Endodermal cell (in vitro differentiated cells): ENCODE measurements at regions not wholly inside any gene's neighbourhood (a gene's known extent, or its start where the extent isn't known, plus 50 kb on each side); places are given as distances from the start of the nearest gene placed in this dataset.

Experiments used
- DNase-seq: peaks from one replicate; pipeline ENCODE4 v3.0.0-alpha.2; 2017
- H3K27ac ChIP-seq: 2 replicates; pipeline ENCODE4 v1.5.1; 2013; ENCODE audit warnings: mild to moderate bottlenecking, low read depth, low read length, moderate library complexity
- H3K27me3 ChIP-seq: 2 replicates; pipeline ENCODE4 v1.6.1; 2013; ENCODE audit warnings: mild to moderate bottlenecking, low read length, moderate library complexity; ENCODE audit not compliant: insufficient read depth, control insufficient read depth, poor library complexity, severe bottlenecking
- H3K36me3 ChIP-seq: 2 replicates; pipeline ENCODE4 v1.7.0; 2013; ENCODE audit warnings: mild to moderate bottlenecking, low read length, moderate library complexity; ENCODE audit not compliant: control insufficient read depth, insufficient read depth
- H3K4me1 ChIP-seq: one replicate; pipeline ENCODE4 v1.7.0; 2013; ENCODE audit warnings: low read length; ENCODE audit not compliant: control insufficient read depth, insufficient read depth
- H3K4me3 ChIP-seq: 2 replicates; pipeline ENCODE4 v1.5.1; 2013; ENCODE audit warnings: mild to moderate bottlenecking, low read length, moderate library complexity
- H3K9ac ChIP-seq: 2 replicates; pipeline ENCODE4 v1.6.1; 2013; ENCODE audit warnings: mild to moderate bottlenecking, low read length, moderate library complexity; ENCODE audit not compliant: poor library complexity, severe bottlenecking; ENCODE audit errors: extremely low read depth
- H3K9me3 ChIP-seq: 2 replicates; pipeline ENCODE4 v1.6.1; 2013; ENCODE audit warnings: mild to moderate bottlenecking, low read length, moderate library complexity; ENCODE audit not compliant: control insufficient read depth
- H3K27ac Mint-ChIP-seq: 2 replicates; pipeline ENCODE4 v1.8.0; 2020; ENCODE audit warnings: mixed read lengths
- H3K27me3 Mint-ChIP-seq: 2 replicates; pipeline ENCODE4 v1.8.0; 2021; ENCODE audit warnings: mild to moderate bottlenecking, mixed read lengths; ENCODE audit not compliant: insufficient read depth
- H3K36me3 Mint-ChIP-seq: 2 replicates; pipeline ENCODE4 v1.8.0; 2020; ENCODE audit warnings: low read depth, mixed read lengths
- H3K4me1 Mint-ChIP-seq: 2 replicates; pipeline ENCODE4 v1.8.0; 2020; ENCODE audit warnings: mixed read lengths
- H3K4me3 Mint-ChIP-seq: 2 replicates; pipeline ENCODE4 v1.8.0; 2020; ENCODE audit warnings: mild to moderate bottlenecking, moderate library complexity, mixed read lengths
- H3K9me3 Mint-ChIP-seq: 2 replicates; pipeline ENCODE4 v1.8.0; 2020; ENCODE audit warnings: mild to moderate bottlenecking, mixed read lengths
- WGBS, 2 experiments: methylation state at CpG; one replicate each; pipeline versions ENCODE4 v1.1.5 to v1.1.7; 2013; ENCODE audit warnings: missing lambda C conversion rate in 2 of 2, mixed read lengths in 1 of 2; ENCODE audit not compliant: insufficient coverage in 1 of 2, insufficient read length in 1 of 2; 5-methylcytosine and 5-hydroxymethylcytosine counted together
- TF ChIP-seq, protein P1 (sequence below): fragments of 200-600 bp; sonication (generic); conservative IDR thresholded peaks from 2 replicates; pipeline ENCODE4 v1.5.0; 2021; ENCODE audit warnings: antibody characterized with exemption, mild to moderate bottlenecking

DNA sequence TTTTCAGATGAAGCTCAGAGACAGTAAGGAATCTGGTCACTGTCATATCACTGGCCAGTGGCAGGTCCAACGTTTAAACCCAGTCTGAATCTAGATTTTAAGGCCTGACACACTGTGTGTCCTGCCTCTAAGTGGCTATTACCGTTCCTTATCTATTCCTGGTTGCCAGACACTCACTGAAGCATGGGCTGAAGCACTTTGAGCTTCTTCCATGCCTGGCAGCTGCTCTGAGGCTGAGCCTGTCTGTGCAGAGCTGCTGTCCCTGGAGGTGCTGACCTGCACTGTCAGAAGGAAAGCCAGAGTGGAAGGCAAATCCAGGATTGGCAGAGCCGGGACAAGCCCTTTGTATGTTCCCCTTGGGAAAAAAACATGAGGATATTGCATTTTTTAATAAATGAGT is 109.2 kb upstream of the SLC7A1 start:
- Mint-ChIP-seq H3K27me3 (peaks cover 9% of the 10 kb centered on the region), H3K36me3 (no peaks in the 10 kb centered on the region), H3K9me3 (peaks cover 2% of the 10 kb centered on the region), H3K4me1 (no peaks in the 10 kb centered on the region), H3K4me3 (no peak overlapping the region), H3K27ac (no peak overlapping the region)
- Histone ChIP-seq H3K9me3 (no peaks in the 10 kb centered on the region), H3K4me1 (no peaks in the 10 kb centered on the region), H3K27ac (no peak overlapping the region), H3K9ac (no peak overlapping the region), H3K36me3 (no peaks in the 10 kb centered on the region), H3K4me3 (no peak overlapping the region), H3K27me3 (no peaks in the 10 kb centered on the region)
- TF ChIP-seq, protein P1, sequence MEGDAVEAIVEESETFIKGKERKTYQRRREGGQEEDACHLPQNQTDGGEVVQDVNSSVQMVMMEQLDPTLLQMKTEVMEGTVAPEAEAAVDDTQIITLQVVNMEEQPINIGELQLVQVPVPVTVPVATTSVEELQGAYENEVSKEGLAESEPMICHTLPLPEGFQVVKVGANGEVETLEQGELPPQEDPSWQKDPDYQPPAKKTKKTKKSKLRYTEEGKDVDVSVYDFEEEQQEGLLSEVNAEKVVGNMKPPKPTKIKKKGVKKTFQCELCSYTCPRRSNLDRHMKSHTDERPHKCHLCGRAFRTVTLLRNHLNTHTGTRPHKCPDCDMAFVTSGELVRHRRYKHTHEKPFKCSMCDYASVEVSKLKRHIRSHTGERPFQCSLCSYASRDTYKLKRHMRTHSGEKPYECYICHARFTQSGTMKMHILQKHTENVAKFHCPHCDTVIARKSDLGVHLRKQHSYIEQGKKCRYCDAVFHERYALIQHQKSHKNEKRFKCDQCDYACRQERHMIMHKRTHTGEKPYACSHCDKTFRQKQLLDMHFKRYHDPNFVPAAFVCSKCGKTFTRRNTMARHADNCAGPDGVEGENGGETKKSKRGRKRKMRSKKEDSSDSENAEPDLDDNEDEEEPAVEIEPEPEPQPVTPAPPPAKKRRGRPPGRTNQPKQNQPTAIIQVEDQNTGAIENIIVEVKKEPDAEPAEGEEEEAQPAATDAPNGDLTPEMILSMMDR, result no peak
- peak; percentile 50 for DNase-seq
- 79 to 90% methylated on average over 3 of the region's 3 CpGs for WGBS, 2 experiments

DNA sequence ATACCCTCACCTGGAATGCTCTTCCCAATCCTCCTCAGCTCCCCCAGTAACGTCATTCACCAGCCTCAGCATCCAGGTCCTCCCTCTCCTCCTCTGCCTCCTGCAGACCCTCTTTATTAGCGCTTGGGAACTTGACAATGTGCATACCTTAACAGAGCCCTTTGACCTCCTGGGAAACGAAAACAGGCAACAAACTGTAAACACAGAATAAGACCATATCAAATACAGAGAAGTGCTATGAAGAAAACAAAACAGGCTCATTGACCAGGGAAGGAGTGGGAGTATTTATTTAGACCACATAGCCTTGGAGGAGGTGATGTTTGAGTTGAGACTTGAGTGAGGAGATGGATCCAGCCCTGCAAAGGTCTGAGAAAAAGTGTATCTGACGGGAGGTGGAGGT is 107.9 kb upstream of the SLC7A1 start:
- Mint-ChIP-seq H3K4me1 (no peaks in the 10 kb centered on the region), H3K4me3 (no peak overlapping the region), H3K36me3 (no peaks in the 10 kb centered on the region), H3K27me3 (peaks cover 12% of the 10 kb centered on the region), H3K9me3 (peaks cover 2% of the 10 kb centered on the region), H3K27ac (no peak overlapping the region)
- no peaks in the 10 kb centered on the region for H3K4me1 ChIP-seq
- H3K9me3 ChIP-seq, result no peaks in the 10 kb centered on the region
- no peak overlapping the region for H3K9ac ChIP-seq
- no peaks in the 10 kb centered on the region for H3K27me3 ChIP-seq
- no peak overlapping the region for H3K27ac ChIP-seq
- no peaks in the 10 kb centered on the region for H3K36me3 ChIP-seq
- DNase-seq, result no peak
- 71 to 81% methylated on average over 4 of the region's 4 CpGs for WGBS, 2 experiments
- TF ChIP-seq, protein P1, result no peak
- no peak overlapping the region for H3K4me3 ChIP-seq

DNA sequence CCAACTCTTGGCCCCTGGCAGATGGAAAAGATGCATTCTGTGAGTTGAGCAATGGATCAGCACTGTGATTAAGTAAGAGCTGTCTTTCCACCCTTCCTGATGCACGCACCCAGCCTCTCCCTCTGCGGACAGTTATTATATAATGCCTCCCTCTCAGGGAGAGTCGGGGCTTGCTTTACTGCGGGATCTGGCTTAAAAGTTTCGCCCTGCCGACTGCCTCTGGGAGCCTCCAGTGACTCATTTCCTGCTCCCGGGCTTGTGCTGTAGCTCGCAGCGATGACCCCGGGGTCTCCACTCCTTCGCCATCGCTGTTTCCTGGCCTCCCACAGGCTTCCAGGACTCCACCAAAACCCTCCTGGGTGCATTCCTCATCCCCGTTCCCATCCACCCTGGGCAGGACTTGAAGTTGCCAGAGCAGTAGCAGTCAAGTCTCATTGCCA is 107.4 kb upstream of the SLC7A1 start:
- 36 to 53% methylated on average over 8 to 13 of the region's 13 CpGs for WGBS, 2 experiments
- no peak overlapping the region for H3K4me3 Mint-ChIP-seq
- H3K27me3 Mint-ChIP-seq, result peaks cover 12% of the 10 kb centered on the region
- TF ChIP-seq, protein P1, result no peak
- H3K27me3 ChIP-seq, result no peaks in the 10 kb centered on the region
- H3K27ac ChIP-seq, result no peak overlapping the region
- DNase-seq, result peak; percentile 79
- no peaks in the 10 kb centered on the region for H3K4me1 Mint-ChIP-seq
- H3K9ac ChIP-seq, result no peak overlapping the region
- no peaks in the 10 kb centered on the region for H3K36me3 ChIP-seq
- peaks cover 2% of the 10 kb centered on the region for H3K9me3 Mint-ChIP-seq
- no peak overlapping the region for H3K4me3 ChIP-seq
- no peaks in the 10 kb centered on the region for H3K9me3 ChIP-seq
- H3K27ac Mint-ChIP-seq, result no peak overlapping the region
- no peaks in the 10 kb centered on the region for H3K36me3 Mint-ChIP-seq
- H3K4me1 ChIP-seq, result no peaks in the 10 kb centered on the region
